NCI-H2196 (cell line): ENCODE measurements at regions not wholly inside any gene's neighbourhood (a gene's known extent, or its start where the extent isn't known, plus 50 kb on each side); places are given as distances from the start of the nearest gene placed in this dataset.

Experiments used
- DNase-seq: peaks from one replicate; lab custom pipeline; 2025; ENCODE audit not compliant: unreplicated experiment; lab: John Stamatoyannopoulos, UW

- no peak for DNase-seq
These were observed 97.4 kb upstream of the POU2AF2 start for GRCh38 chr11:111148121-111148520.

- DNase-seq, result no peak
These were observed 107.7 kb upstream of the POU2AF2 start for GRCh38 chr11:111137846-111138245.

GRCh38 chr11:111135778-111136570 lies 109.6 kb upstream of the POU2AF2 start:
- no peak for DNase-seq

GRCh38 chr11:111135101-111135500 lies 110.4 kb upstream of the POU2AF2 start:
- no peak for DNase-seq

GRCh38 chr11:111128076-111128870 lies 117.3 kb upstream of the POU2AF2 start:
- DNase-seq, result no peak

GRCh38 chr11:111124724-111125123 lies 120.8 kb upstream of the POU2AF2 start:
- DNase-seq, result no peak

GRCh38 chr11:111123463-111124398 lies 121.8 kb upstream of the POU2AF2 start:
- DNase-seq, result no peak

GRCh38 chr11:111120696-111121302 lies 124.7 kb upstream of the POU2AF2 start:
- no peak for DNase-seq

GRCh38 chr11:111120161-111120560 lies 125.4 kb upstream of the POU2AF2 start:
- no peak for DNase-seq

GRCh38 chr11:111119751-111120150 lies 125.8 kb upstream of the POU2AF2 start:
- no peak for DNase-seq

- no peak for DNase-seq
These were observed 129.6 kb upstream of the POU2AF2 start for GRCh38 chr11:111115890-111116289.

GRCh38 chr11:111114091-111114490 lies 131.4 kb upstream of the POU2AF2 start:
- no peak for DNase-seq

GRCh38 chr11:111112614-111113013 lies 132.9 kb upstream of the POU2AF2 start:
- no peak for DNase-seq

GRCh38 chr11:111107501-111107900 lies 138.0 kb upstream of the POU2AF2 start:
- no peak for DNase-seq

- no peak for DNase-seq
These were observed 138.9 kb upstream of the POU2AF2 start for GRCh38 chr11:111106641-111107040.

GRCh38 chr11:111105566-111105965 lies 140.0 kb upstream of the POU2AF2 start:
- DNase-seq, result no peak

- no peak for DNase-seq
These were observed 141.3 kb upstream of the POU2AF2 start for GRCh38 chr11:111104185-111104584.

GRCh38 chr11:111101881-111102280 lies 143.6 kb upstream of the POU2AF2 start:
- no peak for DNase-seq

- DNase-seq, result no peak
These were observed 146.4 kb upstream of the POU2AF2 start for GRCh38 chr11:111099028-111099713.

- DNase-seq, result no peak
These were observed 147.4 kb upstream of the POU2AF2 start for GRCh38 chr11:111098091-111098490.
